H9 (cell line): ENCODE measurements at regions not wholly inside any gene's neighbourhood (a gene's known extent, or its start where the extent isn't known, plus 50 kb on each side); places are given as distances from the start of the nearest gene placed in this dataset.

Experiments
- DNase-seq: peaks from one replicate; pipeline ENCODE4 v3.0.0-alpha.2; 2017
- H2AFZ ChIP-seq: one replicate; pipeline ENCODE4 v1.6.1; 2013; ENCODE audit warnings: mild to moderate bottlenecking, low read length, control low read depth, moderate library complexity
- H2AK5ac ChIP-seq: 2 replicates; pipeline ENCODE4 v1.6.1; 2013; ENCODE audit warnings: low read length, control low read depth, mixed read lengths; ENCODE audit not compliant: insufficient read length
- H2BK120ac ChIP-seq: one replicate; pipeline ENCODE4 v1.6.1; 2013; ENCODE audit warnings: low read depth, mild to moderate bottlenecking, low read length, control low read depth, inconsistent platforms; ENCODE audit not compliant: poor library complexity, severe bottlenecking
- H2BK12ac ChIP-seq: 2 replicates; pipeline ENCODE4 v1.6.1; 2013; ENCODE audit warnings: low read length, control low read depth, mixed read lengths, low read depth; ENCODE audit not compliant: insufficient read length
- H2BK15ac ChIP-seq: 2 replicates; pipeline ENCODE4 v1.6.1; 2013; ENCODE audit warnings: low read depth, low read length, control low read depth
- H2BK20ac ChIP-seq: one replicate; pipeline ENCODE4 v1.6.1; 2013; ENCODE audit warnings: low read depth, mild to moderate bottlenecking, low read length, control low read depth, inconsistent platforms; ENCODE audit not compliant: poor library complexity, severe bottlenecking
- H2BK5ac ChIP-seq: 2 replicates; pipeline ENCODE4 v1.6.1; 2013; ENCODE audit warnings: low read length, control low read depth, mixed read lengths; ENCODE audit not compliant: insufficient read length
- H3K14ac ChIP-seq: 2 replicates; pipeline ENCODE4 v1.6.1; 2013; ENCODE audit warnings: low read length, control low read depth; ENCODE audit not compliant: insufficient read depth
- H3K18ac ChIP-seq: 2 replicates; pipeline ENCODE4 v1.6.1; 2013; ENCODE audit warnings: low read depth, mild to moderate bottlenecking, mixed read lengths, low read length, control low read depth; ENCODE audit not compliant: insufficient read length
- H3K23ac ChIP-seq: 2 replicates; pipeline ENCODE4 v1.6.1; 2013; ENCODE audit warnings: low read length, control low read depth, mixed read lengths, low read depth; ENCODE audit not compliant: insufficient read length
- H3K23me2 ChIP-seq: 2 replicates; pipeline ENCODE4 v1.6.1; 2013; ENCODE audit warnings: low read depth, mild to moderate bottlenecking, mixed read lengths, low read length, control low read depth; ENCODE audit not compliant: insufficient read length, poor library complexity, severe bottlenecking
- H3K27ac ChIP-seq: 2 replicates; pipeline ENCODE4 v1.5.1; 2013; ENCODE audit warnings: low read length, control low read depth, mixed read lengths, low read depth; ENCODE audit not compliant: insufficient read length
- H3K27me3 ChIP-seq: 2 replicates; pipeline ENCODE4 v1.6.1; 2013; ENCODE audit warnings: low read length, control low read depth, inconsistent platforms; ENCODE audit not compliant: insufficient read depth
- H3K4ac ChIP-seq: 2 replicates; pipeline ENCODE4 v1.6.1; 2013; ENCODE audit warnings: low read depth, mild to moderate bottlenecking, control low read depth, inconsistent platforms, low read length, moderate library complexity
- H3K4me1 ChIP-seq: 2 replicates; pipeline ENCODE4 v1.6.1; 2013; ENCODE audit warnings: low read length, control low read depth, inconsistent platforms; ENCODE audit not compliant: insufficient read depth
- H3K4me2 ChIP-seq: 2 replicates; pipeline ENCODE4 v1.6.1; 2013; ENCODE audit warnings: low read length, control low read depth, mixed read lengths; ENCODE audit not compliant: insufficient read length, insufficient read depth
- H3K56ac ChIP-seq: 2 replicates; pipeline ENCODE4 v1.6.1; 2013; ENCODE audit warnings: low read depth, mild to moderate bottlenecking, mixed read lengths, low read length, control low read depth; ENCODE audit not compliant: insufficient read length
- H3K79me1 ChIP-seq: 2 replicates; pipeline ENCODE4 v1.6.1; 2013; ENCODE audit warnings: low read depth, mild to moderate bottlenecking, moderate library complexity, low read length, control low read depth, inconsistent platforms; ENCODE audit not compliant: insufficient read depth, poor library complexity, severe bottlenecking
- H3K79me2 ChIP-seq: 2 replicates; pipeline ENCODE4 v1.6.1; 2013; ENCODE audit warnings: low read length, control low read depth, inconsistent platforms; ENCODE audit not compliant: insufficient read depth
- H3K9ac ChIP-seq: 2 replicates; pipeline ENCODE4 v1.6.1; 2013; ENCODE audit warnings: low read length, control low read depth, mixed read lengths; ENCODE audit not compliant: insufficient read length; ENCODE audit errors: extremely low read depth
- H3K9me3 ChIP-seq: one replicate; pipeline ENCODE4 v1.6.1; 2013; ENCODE audit warnings: low read depth, low read length, inconsistent platforms; ENCODE audit not compliant: control insufficient read depth
- H3T11ph ChIP-seq: one replicate; pipeline ENCODE4 v1.6.1; 2013; ENCODE audit warnings: mild to moderate bottlenecking, low read length, control low read depth, inconsistent platforms
- H4K20me1 ChIP-seq: one replicate; pipeline ENCODE4 v1.6.1; 2013; ENCODE audit not compliant: control insufficient read depth, insufficient read length, insufficient read depth
- H4K5ac ChIP-seq: 2 replicates; pipeline ENCODE4 v1.6.1; 2013; ENCODE audit warnings: low read depth, mild to moderate bottlenecking, mixed read lengths, low read length, control low read depth; ENCODE audit not compliant: insufficient read length
- H4K8ac ChIP-seq: replicated peaks from 2 replicates; pipeline ENCODE4 v1.6.1; 2013; ENCODE audit warnings: low read length, control low read depth, mixed read lengths, low read depth; ENCODE audit not compliant: insufficient read length
- H4K91ac ChIP-seq: 2 replicates; pipeline ENCODE4 v1.6.1; 2013; ENCODE audit warnings: low read depth, mild to moderate bottlenecking, moderate library complexity, mixed read lengths, low read length, control low read depth; ENCODE audit not compliant: insufficient read length
- H3K27ac Mint-ChIP-seq, 3 experiments: 2 replicates in 2 of 3; 3 replicates in 1 of 3; pipeline ENCODE4 v1.8.0; 2020 to 2021; ENCODE audit warnings: mixed read lengths in 3 of 3, mild to moderate bottlenecking in 1 of 3, moderate library complexity in 1 of 3
- H3K27me3 Mint-ChIP-seq: 2 replicates; pipeline ENCODE4 v1.8.0; 2021; ENCODE audit warnings: low read depth, mild to moderate bottlenecking, moderate library complexity, mixed read lengths
- H3K36me3 Mint-ChIP-seq, 3 experiments: 2 replicates in 2 of 3; 3 replicates in 1 of 3; pipeline ENCODE4 v1.8.0; 2020 to 2021; ENCODE audit warnings: low read depth in 3 of 3, mixed read lengths in 3 of 3; ENCODE audit not compliant: insufficient read depth in 1 of 3
- H3K4me1 Mint-ChIP-seq, 2 experiments: 2 replicates each; pipeline ENCODE4 v1.8.0; 2020; ENCODE audit warnings: mixed read lengths in 2 of 2
- H3K4me3 Mint-ChIP-seq, 2 experiments: 2 replicates in 1 of 2; 3 replicates in 1 of 2; pipeline ENCODE4 v1.8.0; 2020 to 2021; ENCODE audit warnings: mild to moderate bottlenecking in 2 of 2, mixed read lengths in 2 of 2, moderate library complexity in 1 of 2
- H3K9me3 Mint-ChIP-seq, 2 experiments: 2 replicates in 1 of 2; 3 replicates in 1 of 2; pipeline ENCODE4 v1.8.0; 2020; ENCODE audit warnings: mild to moderate bottlenecking in 2 of 2, mixed read lengths in 2 of 2, moderate library complexity in 1 of 2
- CTCF ChIP-seq: fragments of 200-600 bp; sonication (generic); conservative IDR thresholded peaks from 3 replicates; pipeline ENCODE4 v1.8.0; 2021; ENCODE audit warnings: antibody characterized with exemption, mild to moderate bottlenecking
- WGBS: extraction: QIAGEN DNeasy Blood & Tissue Kit; methylation state at CpG from one replicate; pipeline ENCODE4 v1.1.7; 2013; ENCODE audit warnings: missing lambda C conversion rate, low lambda C conversion rate, mixed read lengths; ENCODE audit not compliant: insufficient read length; ENCODE audit errors: extremely low coverage; 5-methylcytosine and 5-hydroxymethylcytosine counted together

- no peak overlapping the region for H3K14ac ChIP-seq
- H3K4me3 Mint-ChIP-seq: no peak overlapping the region
- H3K27me3 Mint-ChIP-seq: peaks cover 2% of the 10 kb centered on the region; the same call in 1 of the 2 replicates
- H3K27me3 ChIP-seq: no peaks in the 10 kb centered on the region
- no peak overlapping the region for H3K9ac ChIP-seq
- no peak for TF ChIP-seq CTCF
- no peak overlapping the region for H4K8ac ChIP-seq
- H3K79me1 ChIP-seq: no peaks in the 10 kb centered on the region
- no peak overlapping the region for H3K27ac ChIP-seq
- no peak overlapping the region for H2BK15ac ChIP-seq
- H4K91ac ChIP-seq: no peak overlapping the region
- no peak overlapping the region for H3K56ac ChIP-seq
- H3K9me3 ChIP-seq: peaks cover 5% of the 10 kb centered on the region
- peaks cover 14 to 15% of the 10 kb centered on the region in 2 experiments for H3K9me3 Mint-ChIP-seq
- H3K4ac ChIP-seq: no peak overlapping the region
- H4K20me1 ChIP-seq: no peaks in the 10 kb centered on the region
- no peak overlapping the region for H3T11ph ChIP-seq
- DNase-seq: no peak
- H2BK12ac ChIP-seq: no peak overlapping the region
- peaks cover 4 to 11% (median 5%) of the 10 kb centered on the region in 3 experiments for H3K36me3 Mint-ChIP-seq
- H2AK5ac ChIP-seq: no peak overlapping the region
- H3K4me2 ChIP-seq: no peak overlapping the region
- WGBS: no CpG with 5 or more reads among the region's 18 CpGs
- no peak overlapping the region for H3K23ac ChIP-seq
- no peak overlapping the region for H2AFZ ChIP-seq
- H2BK120ac ChIP-seq: no peak overlapping the region
- H3K27ac Mint-ChIP-seq: no peak overlapping the region
- H3K4me1 ChIP-seq: no peaks in the 10 kb centered on the region
- H2BK5ac ChIP-seq: no peak overlapping the region
- no peak overlapping the region for H3K18ac ChIP-seq
- H3K4me1 Mint-ChIP-seq: peaks cover 10 to 12% of the 10 kb centered on the region in 2 experiments
- H3K79me2 ChIP-seq: no peaks in the 10 kb centered on the region
- H2BK20ac ChIP-seq: no peak overlapping the region
- H4K5ac ChIP-seq: no peak overlapping the region
- no peaks in the 10 kb centered on the region for H3K23me2 ChIP-seq
Observed at GRCh38 chr2:128619471-128620325, 301.0 kb upstream of the HS6ST1 start.
